HTR-8/SVneo (cell line): ENCODE measurements at regions not wholly inside any gene's neighbourhood (a gene's known extent, or its start where the extent isn't known, plus 50 kb on each side); places are given as distances from the start of the nearest gene placed in this dataset.

ENCODE experiments used
- DNase-seq: peaks from one replicate; pipeline ENCODE4 v3.0.0; 2011; ENCODE audit warnings: low spot score, mixed read lengths; ENCODE audit not compliant: insufficient read length
- FAIRE-seq: peaks from 2 replicates; lab custom pipeline; 2011; peaks lifted over from hg19 to GRCh38; lab: Jason Lieb, UNC

GRCh38 chr10:107803546-107803945 is 639.0 kb upstream of the SORCS1 start:
- FAIRE-seq (no peak), DNase-seq (no peak)

GRCh38 chr10:107800061-107800460 is 635.6 kb upstream of the SORCS1 start:
- FAIRE-seq (no peak), DNase-seq (no peak)

GRCh38 chr10:107790271-107790670 is 625.8 kb upstream of the SORCS1 start:
- FAIRE-seq (no peak), DNase-seq (no peak)

- DNase-seq (no peak), FAIRE-seq (no peak)
Measured at GRCh38 chr10:107771066-107771465, 606.6 kb upstream of the SORCS1 start.

GRCh38 chr10:107767185-107767584 is 602.7 kb upstream of the SORCS1 start:
- DNase-seq (no peak), FAIRE-seq (no peak)

- FAIRE-seq (no peak), DNase-seq (no peak)
Measured at GRCh38 chr10:107754814-107755213, 590.3 kb upstream of the SORCS1 start.

- no peak for FAIRE-seq
Measured at GRCh38 chr10:107749235-107749634, 584.7 kb upstream of the SORCS1 start.

GRCh38 chr10:107747851-107748250 is 583.3 kb upstream of the SORCS1 start:
- DNase-seq: no peak
- no peak for FAIRE-seq

More at GRCh38 chr10:107749235-107749634, 584.7 kb upstream of the SORCS1 start:
- DNase-seq: no peak

- FAIRE-seq (no peak), DNase-seq (no peak)
Measured at GRCh38 chr10:107741971-107742370, 577.5 kb upstream of the SORCS1 start.

- FAIRE-seq (no peak), DNase-seq (no peak)
Measured at GRCh38 chr10:107740962-107741690, 576.6 kb upstream of the SORCS1 start.

GRCh38 chr10:107739951-107740350 is 575.4 kb upstream of the SORCS1 start:
- DNase-seq: no peak
- no peak for FAIRE-seq

GRCh38 chr10:107733328-107734130 is 569.0 kb upstream of the SORCS1 start:
- FAIRE-seq: no peak
- DNase-seq: no peak

GRCh38 chr10:107732045-107732444 is 567.5 kb upstream of the SORCS1 start:
- DNase-seq: no peak
- FAIRE-seq: peak; percentile 49

- FAIRE-seq (no peak), DNase-seq (no peak)
Measured at GRCh38 chr10:107728807-107729206, 564.3 kb upstream of the SORCS1 start.

- DNase-seq: no peak
- no peak for FAIRE-seq
Measured at GRCh38 chr10:107727767-107728317, 563.3 kb upstream of the SORCS1 start.

- DNase-seq (no peak), FAIRE-seq (no peak)
Measured at GRCh38 chr10:107718864-107719263, 554.4 kb upstream of the SORCS1 start.

- DNase-seq (no peak), FAIRE-seq (no peak)
Measured at GRCh38 chr10:107717046-107717445, 552.5 kb upstream of the SORCS1 start.

- FAIRE-seq (no peak), DNase-seq (no peak)
Measured at GRCh38 chr10:107715565-107715964, 551.1 kb upstream of the SORCS1 start.

GRCh38 chr10:107708981-107709380 is 544.5 kb upstream of the SORCS1 start:
- FAIRE-seq (no peak), DNase-seq (no peak)

- no peak for FAIRE-seq
Measured at GRCh38 chr10:107706096-107706725, 541.7 kb upstream of the SORCS1 start.

GRCh38 chr10:107701943-107702342 is 537.4 kb upstream of the SORCS1 start:
- FAIRE-seq (no peak), DNase-seq (no peak)

More at GRCh38 chr10:107706096-107706725, 541.7 kb upstream of the SORCS1 start:
- no peak for DNase-seq
